A549 (cell line): ENCODE measurements at regions not wholly inside any gene's neighbourhood (a gene's known extent, or its start where the extent isn't known, plus 50 kb on each side); places are given as distances from the start of the nearest gene placed in this dataset.
"Not testable (repeated sequence)": the region's sequence is repeated elsewhere in the genome, so short reads cannot be mapped to it uniquely, and the experiment has no call there.

Experiments used
- ATAC-seq, 2 experiments: fragments of 200-7000 bp in 1 of 2; fragments of >200 bp in 1 of 2; cut with Nextera tagmentation in 1 of 2; cut with Tn5 transposase in 1 of 2; 3 replicates each; pipeline versions ENCODE4 v1.8.0 to v1.9.1; 2018 to 2020; ENCODE audit warnings: mild to moderate bottlenecking in 1 of 2, moderate library complexity in 1 of 2
- CTCF ChIA-PET: fragments of 300-600 bp; sonication (Branson Sonifier 250); formaldehyde crosslinking; extraction: SDS; loops from one replicate; lab custom pipeline; 2021; ENCODE audit warnings: antibody characterized with exemption, inconsistent platforms; lab: Yijun Ruan, JAX
- POLR2A ChIA-PET: fragments of 350-600 bp; formaldehyde crosslinking; extraction: SDS; loops from one replicate; lab custom pipeline; 2021; ENCODE audit warnings: antibody characterized with exemption, inconsistent platforms; lab: Yijun Ruan, JAX
- DNase-seq, 2 experiments: peaks; one replicate each; pipeline versions ENCODE4 v3.0.0 to v3.0.0-alpha.2; 2011 to 2016; ENCODE audit warnings: low read depth in 1 of 2, low spot score in 1 of 2
- FAIRE-seq: peaks from 2 replicates; lab custom pipeline; 2011; peaks lifted over from hg19 to GRCh38; lab: Jason Lieb, UNC
- H3K27ac ChIP-seq, 2 experiments: fragments of >200 bp; sonication (Bioruptor Twin); formaldehyde crosslinking; 3 replicates each; pipeline ENCODE4 v1.5.1; 2016 to 2017
- H3K4me1 ChIP-seq: fragments of >200 bp; sonication (Bioruptor Twin); formaldehyde crosslinking; 3 replicates; pipeline ENCODE4 v1.6.1; 2016
- H3K4me2 ChIP-seq: fragments of >200 bp; sonication (Bioruptor Twin); formaldehyde crosslinking; 3 replicates; pipeline ENCODE4 v1.6.1; 2016
- H3K4me3 ChIP-seq: fragments of >200 bp; sonication (Bioruptor Twin); formaldehyde crosslinking; 3 replicates; pipeline ENCODE4 v1.5.1; 2016
- H3K9me3 ChIP-seq: fragments of >200 bp; sonication (Bioruptor Twin); formaldehyde crosslinking; 3 replicates; pipeline ENCODE4 v1.6.1; 2016
- BHLHE40 ChIP-seq: IDR thresholded peaks from 2 replicates; pipeline ENCODE4 v1.6.1; 2012; ENCODE audit warnings: low read depth, low read length, inconsistent platforms
- CBX2 ChIP-seq: fragments of 200-600 bp; sonication (generic); IDR thresholded peaks from 2 replicates; pipeline ENCODE4 v1.6.1; 2016; ENCODE audit warnings: low read depth, mild to moderate bottlenecking, borderline replicate concordance
- FOSL2 ChIP-seq, 2 experiments: fragments of 450-650 bp in 1 of 2; fragments of >200 bp in 1 of 2; sonication (Bioruptor Twin) in 1 of 2; formaldehyde crosslinking; IDR thresholded peaks; 2 replicates each; pipeline versions ENCODE4 v1.5.0 to v1.6.1; 2016 to 2020; ENCODE audit warnings: mild to moderate bottlenecking in 1 of 2, moderate library complexity in 1 of 2
- HES2 ChIP-seq: fragments of >200 bp; sonication (Bioruptor Twin); formaldehyde crosslinking; IDR thresholded peaks from 2 replicates; pipeline ENCODE4 v1.6.1; 2016
- KDM5A ChIP-seq: fragments of 200-600 bp; sonication (generic); IDR thresholded peaks from 2 replicates; pipeline ENCODE4 v1.6.1; 2016; ENCODE audit warnings: antibody characterized with exemption, mild to moderate bottlenecking
- MAFK ChIP-seq: fragments of 450-650 bp; IDR thresholded peaks from 2 replicates; pipeline ENCODE4 v1.6.1; 2014; ENCODE audit not compliant: partially characterized antibody
- NPAS2 ChIP-seq: fragments of 250-450 bp; sonication (Bioruptor Pico); IDR thresholded peaks from 2 replicates; pipeline ENCODE4 v1.8.0; 2022; ENCODE audit warnings: mild to moderate bottlenecking, moderate library complexity, borderline replicate concordance
- POLR2AphosphoS2 ChIP-seq: conservative IDR thresholded peaks from 2 replicates; pipeline ENCODE4 v1.6.1; 2012; ENCODE audit warnings: low read length, improper control_type of control experiment, inconsistent platforms
- RAD21 ChIP-seq, 2 experiments: fragments of >200 bp in 1 of 2; sonication (Bioruptor Twin) in 1 of 2; formaldehyde crosslinking in 1 of 2; IDR thresholded peaks in 1 of 2; conservative IDR thresholded peaks in 1 of 2; 2 replicates in 1 of 2; 3 replicates in 1 of 2; pipeline ENCODE4 v1.6.1; 2012 to 2018; ENCODE audit warnings: inconsistent platforms in 1 of 2
- RCOR1 ChIP-seq: fragments of 150-350 bp; IDR thresholded peaks from 2 replicates; pipeline ENCODE4 v1.6.1; 2014; ENCODE audit warnings: antibody characterized with exemption, low read length, low read depth
- RNF2 ChIP-seq: fragments of 200-600 bp; sonication (generic); IDR thresholded peaks from 2 replicates; pipeline ENCODE4 v1.6.1; 2016; ENCODE audit warnings: low read depth, mild to moderate bottlenecking, antibody characterized with exemption, moderate library complexity, borderline replicate concordance
- WGBS: methylation state at CpG from one replicate; pipeline ENCODE4 v1.1.6; 2017; ENCODE audit errors: missing lambda C conversion rate; 5-methylcytosine and 5-hydroxymethylcytosine counted together
- TF ChIP-seq, protein P1 (sequence below): fragments of >200 bp; sonication (Bioruptor Twin); formaldehyde crosslinking; IDR thresholded peaks from 3 replicates; pipeline ENCODE4 v1.6.1; 2016
- TF ChIP-seq, protein P2 (sequence below): IDR thresholded peaks from 2 replicates; pipeline ENCODE4 v1.6.1; 2012

- DNase-seq = no peak
- Histone ChIP-seq H3K4me1 (no peaks in the 10 kb centered on the region), H3K4me3 (no peak overlapping the region), H3K27ac (no peak overlapping the region), H3K4me2 (no peak overlapping the region), H3K9me3 (no peaks in the 10 kb centered on the region)
- TF ChIP-seq, protein P1, sequence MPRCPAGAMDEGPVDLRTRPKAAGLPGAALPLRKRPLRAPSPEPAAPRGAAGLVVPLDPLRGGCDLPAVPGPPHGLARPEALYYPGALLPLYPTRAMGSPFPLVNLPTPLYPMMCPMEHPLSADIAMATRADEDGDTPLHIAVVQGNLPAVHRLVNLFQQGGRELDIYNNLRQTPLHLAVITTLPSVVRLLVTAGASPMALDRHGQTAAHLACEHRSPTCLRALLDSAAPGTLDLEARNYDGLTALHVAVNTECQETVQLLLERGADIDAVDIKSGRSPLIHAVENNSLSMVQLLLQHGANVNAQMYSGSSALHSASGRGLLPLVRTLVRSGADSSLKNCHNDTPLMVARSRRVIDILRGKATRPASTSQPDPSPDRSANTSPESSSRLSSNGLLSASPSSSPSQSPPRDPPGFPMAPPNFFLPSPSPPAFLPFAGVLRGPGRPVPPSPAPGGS = no peak
- TF ChIP-seq FOSL2 (IDR thresholded peaks at IDR 0.05) (no peak), FOSL2 (CRISPR knock-in tag; IDR thresholded peaks at IDR 0.05) (no peak)
- 0% methylated on average over 1 of the region's 1 CpG for WGBS
- ChIA-PET POLR2A (no interaction called here), CTCF (no interaction called here)
- FAIRE-seq = no peak
- ATAC-seq = no peak
Measured at GRCh38 chr12:5110345-5110744, 66.7 kb downstream of the KCNA5 start.

DNA sequence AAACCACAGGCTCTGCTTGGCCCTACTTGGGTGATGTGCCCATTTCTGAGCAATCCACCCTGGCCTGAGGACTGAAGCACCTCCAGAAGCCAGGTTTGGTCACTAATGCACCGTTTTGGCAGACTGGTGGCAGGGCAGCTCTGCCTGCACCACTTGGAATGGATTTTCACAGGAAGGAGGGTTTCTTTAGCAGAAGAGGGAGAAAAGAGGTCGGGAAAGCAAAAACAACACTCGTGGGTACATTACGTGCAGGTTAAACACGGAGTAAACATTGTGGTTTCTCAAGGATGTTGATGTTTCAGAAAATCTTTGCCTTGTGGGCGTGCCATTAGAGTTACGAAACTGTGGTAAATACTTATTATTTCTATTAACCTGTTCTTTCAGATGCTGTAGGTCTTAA, 70.8 kb downstream of the KCNA5 start:
- CTCF ChIA-PET = no interaction called here
- WGBS = 5% methylated on average over 7 of the region's 7 CpGs
- no peak overlapping the region for H3K4me2 ChIP-seq
- DNase-seq = no peak
- TF ChIP-seq, protein P2, sequence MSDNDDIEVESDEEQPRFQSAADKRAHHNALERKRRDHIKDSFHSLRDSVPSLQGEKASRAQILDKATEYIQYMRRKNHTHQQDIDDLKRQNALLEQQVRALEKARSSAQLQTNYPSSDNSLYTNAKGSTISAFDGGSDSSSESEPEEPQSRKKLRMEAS = no peak
- TF ChIP-seq, protein P1 = no peak
- TF ChIP-seq BHLHE40 (no peak), POLR2AphosphoS2 (no peak), CBX2 (no peak), RCOR1 (no peak), HES2 (no peak), NPAS2 (CRISPR knock-in tag) (no peak), MAFK (no peak), KDM5A (no peak), RNF2 (no peak), RAD21 (conservative IDR thresholded peaks at IDR 0.05 in 1 of 2, IDR thresholded peaks at IDR 0.05 in 1 of 2) (no peak)
- TF ChIP-seq, all 56 proteins: peak for 0
- FAIRE-seq (no peak), ATAC-seq (no peak)
- Histone ChIP-seq H3K9me3 (no peaks in the 10 kb centered on the region), H3K4me1 (no peaks in the 10 kb centered on the region), H3K4me3 (no peak overlapping the region), H3K27ac (no peak overlapping the region)
- POLR2A ChIA-PET = no interaction called here

DNA sequence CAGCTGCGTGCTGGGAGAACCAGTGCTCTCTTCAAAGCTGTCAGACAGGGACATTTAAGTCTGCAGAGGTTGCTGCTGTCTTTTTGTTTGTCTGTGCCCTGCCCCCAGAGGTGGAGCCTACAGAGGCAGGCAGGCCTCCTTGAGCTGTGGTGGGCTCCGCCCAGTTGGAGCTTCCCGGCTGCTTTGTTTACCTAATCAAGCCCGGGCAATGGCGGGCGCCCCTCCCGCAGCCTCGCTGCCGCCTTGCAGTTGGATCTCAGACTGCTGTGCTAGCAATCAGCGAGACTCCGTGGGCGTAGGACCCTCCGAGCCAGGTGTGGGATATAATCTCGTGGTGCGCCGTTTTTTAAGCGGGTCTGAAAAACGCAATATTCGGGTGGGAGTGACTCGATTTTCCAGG, 78.1 kb downstream of the KCNA5 start:
- POLR2A ChIA-PET, H3K4me3 ChIP-seq, H3K4me1 ChIP-seq, H3K9me3 ChIP-seq, DNase-seq, H3K4me2 ChIP-seq, ATAC-seq, CTCF ChIA-PET, FAIRE-seq, H3K27ac ChIP-seq: not testable (repeated sequence)
- WGBS = no CpG with 5 or more reads among the region's 20 CpGs

- H3K4me1 ChIP-seq, H3K9me3 ChIP-seq, POLR2A ChIA-PET, FAIRE-seq, ATAC-seq, H3K4me2 ChIP-seq, H3K27ac ChIP-seq, H3K4me3 ChIP-seq, CTCF ChIA-PET, DNase-seq: not testable (repeated sequence)
- 66% methylated on average over 9 of the region's 14 CpGs for WGBS
Measured at GRCh38 chr12:5122256-5122831, 78.7 kb downstream of the KCNA5 start.
